Neural progenitor cell (in vitro differentiated cells): ENCODE measurements at regions not wholly inside any gene's neighbourhood (a gene's known extent, or its start where the extent isn't known, plus 50 kb on each side); places are given as distances from the start of the nearest gene placed in this dataset.

Experiments used
- EZH2 ChIP-seq: fragments of 200-600 bp; sonication (generic); IDR thresholded peaks from 2 replicates; pipeline ENCODE4 v1.6.1; 2017; ENCODE audit warnings: antibody characterized with exemption, mild to moderate bottlenecking, moderate library complexity
- EZH2phosphoT487 ChIP-seq: fragments of 200-600 bp; sonication (generic); IDR thresholded peaks from 2 replicates; pipeline ENCODE4 v1.6.1; 2017; ENCODE audit warnings: antibody characterized with exemption
- TF ChIP-seq, protein P1 (sequence below): fragments of 200-600 bp; sonication (generic); IDR thresholded peaks from 2 replicates; pipeline ENCODE4 v1.5.1; 2017; ENCODE audit warnings: antibody characterized with exemption, mild to moderate bottlenecking

DNA sequence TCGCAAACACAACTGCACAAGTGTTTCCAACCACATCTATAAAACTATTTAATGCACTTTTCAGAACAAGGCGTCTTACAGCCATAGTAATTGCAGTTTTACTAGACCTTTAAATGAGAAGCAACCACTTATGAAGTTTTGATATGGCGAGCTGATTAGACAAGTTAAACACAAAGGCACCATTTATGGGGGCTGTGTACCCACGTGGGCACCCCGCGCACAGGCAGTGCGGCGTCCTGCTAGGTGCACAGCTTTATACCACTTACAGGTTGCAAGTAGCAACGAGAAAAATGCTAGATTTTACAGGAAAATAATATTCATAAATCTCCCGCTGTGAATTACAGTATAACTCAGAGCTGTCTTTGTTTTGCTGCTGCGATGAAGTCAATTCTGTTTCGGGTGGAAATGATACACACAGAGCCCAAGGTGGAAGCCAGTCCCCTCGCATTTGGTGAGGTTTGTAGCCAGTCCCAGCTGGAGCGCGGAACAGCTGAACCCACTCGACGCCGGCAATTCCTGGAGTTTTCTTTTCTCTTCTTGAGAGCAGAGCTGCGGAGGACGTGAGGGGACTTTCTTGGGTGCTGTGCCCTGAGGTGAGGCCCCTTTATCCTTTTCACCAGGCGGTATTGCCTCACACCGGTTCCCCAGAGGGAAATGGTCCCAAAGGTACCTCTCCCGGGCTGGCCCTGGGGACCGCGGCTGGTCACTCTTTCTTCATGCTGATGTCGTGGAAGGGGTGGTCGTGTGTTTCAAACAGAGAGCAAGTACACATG lies 76.7 kb downstream of the PTGR3 start:
- TF ChIP-seq EZH2 (no peak), EZH2phosphoT487 (no peak)
- TF ChIP-seq, protein P1, sequence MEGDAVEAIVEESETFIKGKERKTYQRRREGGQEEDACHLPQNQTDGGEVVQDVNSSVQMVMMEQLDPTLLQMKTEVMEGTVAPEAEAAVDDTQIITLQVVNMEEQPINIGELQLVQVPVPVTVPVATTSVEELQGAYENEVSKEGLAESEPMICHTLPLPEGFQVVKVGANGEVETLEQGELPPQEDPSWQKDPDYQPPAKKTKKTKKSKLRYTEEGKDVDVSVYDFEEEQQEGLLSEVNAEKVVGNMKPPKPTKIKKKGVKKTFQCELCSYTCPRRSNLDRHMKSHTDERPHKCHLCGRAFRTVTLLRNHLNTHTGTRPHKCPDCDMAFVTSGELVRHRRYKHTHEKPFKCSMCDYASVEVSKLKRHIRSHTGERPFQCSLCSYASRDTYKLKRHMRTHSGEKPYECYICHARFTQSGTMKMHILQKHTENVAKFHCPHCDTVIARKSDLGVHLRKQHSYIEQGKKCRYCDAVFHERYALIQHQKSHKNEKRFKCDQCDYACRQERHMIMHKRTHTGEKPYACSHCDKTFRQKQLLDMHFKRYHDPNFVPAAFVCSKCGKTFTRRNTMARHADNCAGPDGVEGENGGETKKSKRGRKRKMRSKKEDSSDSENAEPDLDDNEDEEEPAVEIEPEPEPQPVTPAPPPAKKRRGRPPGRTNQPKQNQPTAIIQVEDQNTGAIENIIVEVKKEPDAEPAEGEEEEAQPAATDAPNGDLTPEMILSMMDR = no peak
